Vagina (tissue), 2 donors: ENCODE measurements at regions not wholly inside any gene's neighbourhood (a gene's known extent, or its start where the extent isn't known, plus 50 kb on each side); places are given as distances from the start of the nearest gene placed in this dataset.

Source experiments
- DNase-seq, 2 donors: peaks; one replicate each; pipeline ENCODE4 v3.0.0-alpha.2; 2017; ENCODE audit errors: extremely low spot score in 2 of 2
- H3K27ac ChIP-seq: fragments of 200-600 bp; sonication (generic); one replicate; pipeline ENCODE4 v1.5.1; 2019
- H3K27me3 ChIP-seq: fragments of 200-600 bp; sonication (generic); one replicate; pipeline ENCODE4 v1.5.1; 2019
- H3K36me3 ChIP-seq, 2 donors: fragments of 200-600 bp; sonication (generic); one replicate each; pipeline ENCODE4 v1.5.1; 2017 to 2019
- H3K4me1 ChIP-seq: fragments of 200-600 bp; sonication (generic); one replicate; pipeline ENCODE4 v1.5.1; 2019
- H3K4me3 ChIP-seq, 2 donors: fragments of 200-600 bp; sonication (generic); 1 replicate in 1 of 2; 2 replicates in 1 of 2; pipeline ENCODE4 v1.5.1; 2016 to 2019
- H3K9me3 ChIP-seq: fragments of 200-600 bp; sonication (generic); one replicate; pipeline ENCODE4 v1.5.1; 2019
- CTCF ChIP-seq, 3 experiments: fragments of 450-650 bp in 2 of 3; fragments of 200-600 bp in 1 of 3; sonication (generic) in 1 of 3; IDR thresholded peaks; one replicate each; pipeline ENCODE4 v1.5.1; 2017 to 2019; ENCODE audit warnings: antibody characterized with exemption in 3 of 3, mild to moderate bottlenecking in 2 of 3, moderate library complexity in 2 of 3
- POLR2A ChIP-seq, 2 donors: fragments of 450-650 bp; IDR thresholded peaks; one replicate each; pipeline ENCODE4 v1.6.1; 2017; ENCODE audit warnings: antibody characterized with exemption in 2 of 2, mild to moderate bottlenecking in 2 of 2, moderate library complexity in 2 of 2
- POLR2AphosphoS5 ChIP-seq, 2 donors: sonication (generic); formaldehyde crosslinking; IDR thresholded peaks; one replicate each; pipeline ENCODE4 v1.9.0; 2017; ENCODE audit warnings: antibody characterized with exemption in 2 of 2, mild to moderate bottlenecking in 2 of 2, low read depth in 1 of 2; ENCODE audit not compliant: insufficient read depth in 1 of 2
- intact Hi-C: fragments of 100-400 bp; cut with DNase I; formaldehyde crosslinking; loops from one replicate; pipeline ENCODE4 v1.15.1; 2023

- Histone ChIP-seq H3K4me3 (no peak overlapping the region), H3K9me3 (no peaks in the 10 kb centered on the region), H3K27me3 (no peaks in the 10 kb centered on the region), H3K36me3 (no peaks in the 10 kb centered on the region), H3K27ac (no peak overlapping the region), H3K4me1 (no peaks in the 10 kb centered on the region)
- no peak for DNase-seq
- TF ChIP-seq POLR2A (IDR thresholded peaks at IDR 0.05) (no peak), POLR2AphosphoS5 (IDR thresholded peaks at IDR 0.05; ENCODE audit: insufficient read depth in 1 of 2, low read depth in 1 of 2) (no peak), CTCF (IDR thresholded peaks at IDR 0.05) (no peak)
- intact Hi-C loops: no loop called here
Observed at GRCh38 chr3:34292605-34293300, 494.3 kb downstream of the PDCD6IP start.

GRCh38 chr3:34294240-34294639 is 495.8 kb downstream of the PDCD6IP start:
- no peak for TF ChIP-seq CTCF (IDR thresholded peaks at IDR 0.05)
- H3K27ac ChIP-seq: no peak overlapping the region
- no peaks in the 10 kb centered on the region for H3K36me3 ChIP-seq
- no peaks in the 10 kb centered on the region for H3K4me1 ChIP-seq
- H3K4me3 ChIP-seq: no peak overlapping the region
- DNase-seq: no peak
- no peaks in the 10 kb centered on the region for H3K27me3 ChIP-seq
- intact Hi-C loops: no loop called here
- H3K9me3 ChIP-seq: no peaks in the 10 kb centered on the region

GRCh38 chr3:34296796-34297195 is 498.4 kb downstream of the PDCD6IP start:
- no peaks in the 10 kb centered on the region for H3K4me1 ChIP-seq
- H3K4me3 ChIP-seq: no peak overlapping the region
- TF ChIP-seq POLR2AphosphoS5 (IDR thresholded peaks at IDR 0.05; ENCODE audit: insufficient read depth in 1 of 2, low read depth in 1 of 2) (no peak), POLR2A (IDR thresholded peaks at IDR 0.05) (no peak), CTCF (IDR thresholded peaks at IDR 0.05) (no peak)
- H3K27ac ChIP-seq: no peak overlapping the region
- H3K36me3 ChIP-seq: no peaks in the 10 kb centered on the region
- intact Hi-C loops: no loop called here
- no peaks in the 10 kb centered on the region for H3K9me3 ChIP-seq
- no peak for DNase-seq
- H3K27me3 ChIP-seq: no peaks in the 10 kb centered on the region

GRCh38 chr3:34298653-34299052 is 500.2 kb downstream of the PDCD6IP start:
- Histone ChIP-seq H3K4me3 (no peak overlapping the region), H3K27me3 (no peaks in the 10 kb centered on the region), H3K27ac (no peak overlapping the region), H3K36me3 (no peaks in the 10 kb centered on the region), H3K9me3 (no peaks in the 10 kb centered on the region), H3K4me1 (no peaks in the 10 kb centered on the region)
- DNase-seq: no peak
- no peak for TF ChIP-seq CTCF (IDR thresholded peaks at IDR 0.05)
- TF ChIP-seq POLR2A (IDR thresholded peaks at IDR 0.05): no peak
- no peak for TF ChIP-seq POLR2AphosphoS5 (IDR thresholded peaks at IDR 0.05; ENCODE audit: insufficient read depth in 1 of 2, low read depth in 1 of 2)
- intact Hi-C loops: no loop called here

- H3K4me3 ChIP-seq: no peak overlapping the region
- intact Hi-C loops: no loop called here
- no peaks in the 10 kb centered on the region for H3K27me3 ChIP-seq
- H3K36me3 ChIP-seq: no peaks in the 10 kb centered on the region
- H3K27ac ChIP-seq: no peak overlapping the region
- DNase-seq: no peak
- H3K4me1 ChIP-seq: no peaks in the 10 kb centered on the region
- TF ChIP-seq POLR2A (IDR thresholded peaks at IDR 0.05) (no peak), CTCF (IDR thresholded peaks at IDR 0.05) (no peak), POLR2AphosphoS5 (IDR thresholded peaks at IDR 0.05; ENCODE audit: insufficient read depth in 1 of 2, low read depth in 1 of 2) (no peak)
- no peaks in the 10 kb centered on the region for H3K9me3 ChIP-seq
Observed at GRCh38 chr3:34300621-34301020, 502.2 kb downstream of the PDCD6IP start.
